ENCODE measurements at regions not wholly inside any gene's neighbourhood (a gene's known extent, or its start where the extent isn't known, plus 50 kb on each side); places are given as distances from the start of the nearest gene placed in this dataset.

DNA sequence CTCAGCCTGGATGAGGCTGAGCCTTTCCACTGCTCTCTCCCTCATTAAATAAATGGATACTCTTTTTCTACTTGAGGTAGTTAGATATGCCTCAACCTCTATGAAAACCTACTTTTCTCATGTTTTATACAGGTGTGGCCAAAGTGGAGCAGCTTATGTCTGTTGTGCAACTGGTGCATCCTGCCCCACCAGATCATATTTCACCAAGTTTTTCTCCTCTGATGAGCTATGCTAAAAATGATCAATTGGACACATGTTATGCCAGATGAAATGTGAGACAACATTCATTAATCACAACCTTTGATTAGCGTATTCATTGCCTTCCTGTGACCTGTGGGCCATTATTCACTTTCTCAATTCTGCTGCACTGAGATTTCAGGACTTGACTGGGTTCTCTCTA is 106.9 kb upstream of the NEDD9 start:
- no peak for TF ChIP-seq POLR2A (IDR thresholded peaks at IDR 0.05)
- no peak for TF ChIP-seq CTCF (IDR thresholded peaks at IDR 0.05)
- intact Hi-C loops (cut with DNase I): no loop called here
- no peaks in the 10 kb centered on the region for H3K27me3 ChIP-seq
- no peak for DNase-seq
- peaks cover 0 to 7% (median 0%) of the 10 kb centered on the region in 4 donors for H3K4me1 ChIP-seq
- 76% methylated on average over 1 of the region's 1 CpG for WGBS (ENCODE audit: insufficient coverage, low coverage, low lambda C conversion rate, missing lambda C conversion rate)
- ATAC-seq: no peak
- no peak overlapping the region for H3K27ac ChIP-seq
- H3K4me3 ChIP-seq: no peak overlapping the region
- H3K36me3 ChIP-seq: no peaks in the 10 kb centered on the region
- H3K9me3 ChIP-seq: no peaks in the 10 kb centered on the region

GRCh38 chr6:11337306-11337705 is 104.8 kb upstream of the NEDD9 start:
- H3K9me3 ChIP-seq: no peaks in the 10 kb centered on the region
- H3K4me3 ChIP-seq: no peak overlapping the region
- peaks cover 0 to 4% (median 0%) of the 10 kb centered on the region in 4 donors for H3K4me1 ChIP-seq
- no peak for ATAC-seq
- TF ChIP-seq POLR2A (IDR thresholded peaks at IDR 0.05): no peak
- no peak for TF ChIP-seq CTCF (IDR thresholded peaks at IDR 0.05)
- H3K27ac ChIP-seq: no peak overlapping the region
- 88% methylated on average over 5 of the region's 5 CpGs for WGBS (ENCODE audit: insufficient coverage, low coverage, low lambda C conversion rate, missing lambda C conversion rate)
- DNase-seq: no peak
- no peaks in the 10 kb centered on the region for H3K27me3 ChIP-seq
- intact Hi-C loops (cut with DNase I): no loop called here
- no peaks in the 10 kb centered on the region for H3K36me3 ChIP-seq

DNA sequence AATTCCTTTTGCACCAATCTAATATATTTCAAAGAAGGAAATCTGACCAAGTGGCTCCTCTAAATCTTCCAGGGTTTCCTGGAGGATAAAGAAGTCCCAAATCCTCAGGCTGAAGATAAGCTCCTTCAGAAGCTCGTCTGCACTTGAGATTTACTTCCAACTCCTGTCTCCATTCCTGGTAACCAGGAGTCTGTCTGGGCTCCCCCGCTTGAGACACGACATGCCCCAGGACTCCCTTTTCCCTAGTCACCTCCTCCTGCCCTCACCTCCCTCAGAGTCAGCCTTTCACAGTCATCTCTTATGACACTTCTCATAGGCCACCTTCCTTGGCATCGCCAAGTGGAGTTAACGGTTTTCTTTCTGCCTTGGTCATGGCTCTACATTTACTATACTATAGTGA is 103.4 kb upstream of the NEDD9 start:
- Histone ChIP-seq H3K27ac (no peak overlapping the region), H3K9me3 (no peaks in the 10 kb centered on the region), H3K27me3 (no peaks in the 10 kb centered on the region), H3K4me1 (no peaks in the 10 kb centered on the region), H3K4me3 (no peak overlapping the region), H3K36me3 (no peaks in the 10 kb centered on the region)
- ATAC-seq (no peak), DNase-seq (no peak)
- intact Hi-C loops (cut with DNase I): no loop called here
- no peak for TF ChIP-seq POLR2A (IDR thresholded peaks at IDR 0.05)
- no peak for TF ChIP-seq CTCF (IDR thresholded peaks at IDR 0.05)
- 92% methylated on average over 4 of the region's 5 CpGs for WGBS (ENCODE audit: insufficient coverage, low coverage, low lambda C conversion rate, missing lambda C conversion rate)

DNA sequence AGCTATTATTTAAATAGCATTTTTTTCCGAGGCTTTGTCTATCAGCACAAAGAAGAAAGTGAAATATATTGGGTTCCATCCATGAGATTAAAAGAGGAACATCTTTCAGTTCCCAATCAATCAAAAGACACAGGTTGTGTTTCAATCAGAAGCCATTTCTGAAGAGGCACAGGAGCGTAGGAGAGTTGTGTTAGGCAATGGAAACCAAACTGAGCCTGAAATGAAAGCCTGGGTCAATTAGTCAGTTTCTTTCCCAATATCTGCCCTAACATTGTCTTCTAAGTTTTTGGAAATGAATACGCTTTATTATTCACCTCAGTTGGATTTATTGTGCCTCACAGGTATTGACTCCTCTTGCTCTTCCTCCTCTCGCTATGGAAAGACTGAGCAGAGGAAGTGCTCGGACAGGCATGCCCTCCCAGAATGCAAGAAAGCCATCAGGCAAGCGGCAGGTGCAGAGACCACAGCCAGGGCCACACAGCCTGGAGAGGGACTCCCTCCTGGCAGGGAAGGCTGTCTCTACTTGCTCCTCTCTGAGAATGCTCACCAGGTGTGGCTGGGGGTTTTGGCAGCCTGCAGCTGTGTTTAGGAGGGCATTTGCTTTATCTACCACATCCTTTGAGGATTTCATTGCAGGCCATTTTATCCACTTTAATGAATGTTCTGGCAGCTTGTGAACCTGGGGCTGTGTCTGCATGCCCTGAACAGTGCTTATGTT is 100.8 kb upstream of the NEDD9 start:
- intact Hi-C loops (cut with DNase I): no loop called here
- H3K4me1 ChIP-seq: no peaks in the 10 kb centered on the region
- no peak for ATAC-seq
- no peak for DNase-seq
- no peak for TF ChIP-seq POLR2A (IDR thresholded peaks at IDR 0.05)
- no peak for TF ChIP-seq CTCF (IDR thresholded peaks at IDR 0.05)
- no peaks in the 10 kb centered on the region for H3K27me3 ChIP-seq
- 87% methylated on average over 4 of the region's 6 CpGs for WGBS (ENCODE audit: insufficient coverage, low coverage, low lambda C conversion rate, missing lambda C conversion rate)
- no peak overlapping the region for H3K4me3 ChIP-seq
- H3K9me3 ChIP-seq: no peaks in the 10 kb centered on the region
- no peaks in the 10 kb centered on the region for H3K36me3 ChIP-seq
- no peak overlapping the region for H3K27ac ChIP-seq
